ENCODE measurements at regions not wholly inside any gene's neighbourhood (a gene's known extent, or its start where the extent isn't known, plus 50 kb on each side); places are given as distances from the start of the nearest gene placed in this dataset.

DNA sequence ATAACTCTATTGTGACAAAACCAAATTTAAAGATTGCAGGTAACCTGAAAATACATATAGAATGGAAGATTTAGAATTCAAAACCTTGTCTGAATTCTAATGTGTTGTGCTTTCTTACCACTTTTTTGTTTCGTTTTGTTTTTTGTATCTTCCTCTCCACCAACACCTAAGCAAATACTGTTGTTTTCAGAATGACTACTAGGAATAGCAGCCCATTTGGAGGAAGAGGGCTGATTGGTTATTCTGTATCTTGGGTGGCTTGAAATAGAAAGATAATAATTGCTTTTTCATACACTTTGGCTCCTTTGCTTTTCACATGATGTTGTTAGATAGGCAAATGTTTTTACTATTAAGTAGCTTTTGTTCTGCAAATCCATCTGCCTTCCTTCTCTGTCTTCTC, 61.0 kb upstream of the LRRC7 start:
- no peak overlapping the region for H3K27ac ChIP-seq (ENCODE audit: low read depth, low read length)
- no peak overlapping the region for H3K14ac ChIP-seq (ENCODE audit: low read length)
- no peak overlapping the region for H2AFZ ChIP-seq (ENCODE audit: insufficient read depth, low read length, poor library complexity)
- H3K79me1 ChIP-seq (ENCODE audit: low read length), result no peaks in the 10 kb centered on the region
- H3K36me3 ChIP-seq (ENCODE audit: control insufficient read depth in 1 of 2, insufficient read depth in 2 of 2, low read length in 2 of 2), result no peaks in the 10 kb centered on the region
- H3K4me1 ChIP-seq (ENCODE audit: control insufficient read depth in 1 of 2, insufficient read depth in 2 of 2, low read length in 2 of 2), result no peaks in the 10 kb centered on the region
- no peak overlapping the region for H3K9ac ChIP-seq (ENCODE audit: low read length)
- H2BK5ac ChIP-seq (ENCODE audit: low read depth, low read length, poor library complexity), result no peak overlapping the region
- no peaks in the 10 kb centered on the region for H3K9me3 ChIP-seq (ENCODE audit: insufficient read depth, low read depth, low read length)
- H3K23ac ChIP-seq (ENCODE audit: low read length), result no peak overlapping the region
- H3K79me2 ChIP-seq (ENCODE audit: control insufficient read depth, insufficient read depth, low read length, poor library complexity), result no peaks in the 10 kb centered on the region
- H3K27me3 ChIP-seq (ENCODE audit: insufficient read depth, low read length), result no peaks in the 10 kb centered on the region
- no peak overlapping the region for H3K4me2 ChIP-seq (ENCODE audit: low read length)
- no peak overlapping the region for H2AK5ac ChIP-seq (ENCODE audit: low read length)
- H4K12ac ChIP-seq (ENCODE audit: low read depth, low read length), result no peak overlapping the region
- no CpG with 5 or more reads among the region's 1 CpG for WGBS (ENCODE audit: extremely low coverage, insufficient coverage, insufficient read length)
- H3K4ac ChIP-seq (ENCODE audit: low read depth, low read length), result no peak overlapping the region
- H3K18ac ChIP-seq (ENCODE audit: low read length), result no peak overlapping the region
- no peak overlapping the region for H4K8ac ChIP-seq (ENCODE audit: low read depth, low read length)
- DNase-seq, result no peak
- H2BK12ac ChIP-seq (ENCODE audit: low read length), result no peak overlapping the region
- no peak overlapping the region for H4K91ac ChIP-seq (ENCODE audit: low read depth, low read length)
- H3K4me3 ChIP-seq (ENCODE audit: low read depth, low read length), result no peak overlapping the region
- no peak overlapping the region for H2BK120ac ChIP-seq (ENCODE audit: insufficient read depth, low read length, poor library complexity)

DNA sequence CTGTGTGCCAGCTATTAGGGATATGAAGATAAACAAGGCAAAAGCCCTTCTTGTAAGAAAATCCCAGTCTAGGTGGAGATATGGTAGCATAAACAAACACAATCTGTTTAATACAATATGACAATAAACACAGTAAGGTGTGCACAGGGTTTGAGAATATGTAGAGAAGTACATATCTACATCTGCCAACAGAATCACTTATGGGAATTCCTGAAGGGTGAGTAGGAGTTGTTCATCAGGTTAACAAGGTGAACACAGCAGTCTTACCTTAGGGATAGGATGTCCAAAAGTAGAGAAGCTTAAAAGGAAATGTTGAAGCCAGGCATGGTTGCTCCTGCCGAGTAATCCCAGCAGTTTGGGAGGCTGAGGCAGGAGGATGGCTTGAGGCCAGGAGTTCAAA, 57.7 kb upstream of the LRRC7 start:
- H3K14ac ChIP-seq (ENCODE audit: low read length), result no peak overlapping the region
- H2AFZ ChIP-seq (ENCODE audit: insufficient read depth, low read length, poor library complexity), result no peak overlapping the region
- no peak overlapping the region for H3K4me2 ChIP-seq (ENCODE audit: low read length)
- DNase-seq, result peak in 1 of 2 donors; percentile 13
- no peak overlapping the region for H2BK120ac ChIP-seq (ENCODE audit: insufficient read depth, low read length, poor library complexity)
- no peak overlapping the region for H4K12ac ChIP-seq (ENCODE audit: low read depth, low read length)
- no peaks in the 10 kb centered on the region for H3K4me1 ChIP-seq (ENCODE audit: control insufficient read depth in 1 of 2, insufficient read depth in 2 of 2, low read length in 2 of 2)
- no peak overlapping the region for H3K4ac ChIP-seq (ENCODE audit: low read depth, low read length)
- H3K23ac ChIP-seq (ENCODE audit: low read length), result no peak overlapping the region
- H2BK12ac ChIP-seq (ENCODE audit: low read length), result no peak overlapping the region
- H3K4me3 ChIP-seq (ENCODE audit: low read depth, low read length), result no peak overlapping the region
- no peaks in the 10 kb centered on the region for H3K79me2 ChIP-seq (ENCODE audit: control insufficient read depth, insufficient read depth, low read length, poor library complexity)
- H2BK5ac ChIP-seq (ENCODE audit: low read depth, low read length, poor library complexity), result no peak overlapping the region
- no CpG with 5 or more reads among the region's 1 CpG for WGBS (ENCODE audit: extremely low coverage, insufficient coverage, insufficient read length)
- no peaks in the 10 kb centered on the region for H3K79me1 ChIP-seq (ENCODE audit: low read length)
- no peak overlapping the region for H3K9ac ChIP-seq (ENCODE audit: low read length)
- no peak overlapping the region for H4K8ac ChIP-seq (ENCODE audit: low read depth, low read length)
- H3K18ac ChIP-seq (ENCODE audit: low read length), result no peak overlapping the region
- H3K27me3 ChIP-seq (ENCODE audit: insufficient read depth, low read length), result no peaks in the 10 kb centered on the region
- no peaks in the 10 kb centered on the region for H3K36me3 ChIP-seq (ENCODE audit: control insufficient read depth in 1 of 2, insufficient read depth in 2 of 2, low read length in 2 of 2)
- H4K91ac ChIP-seq (ENCODE audit: low read depth, low read length), result no peak overlapping the region
- H3K27ac ChIP-seq (ENCODE audit: low read depth, low read length), result no peak overlapping the region
- H3K9me3 ChIP-seq (ENCODE audit: insufficient read depth, low read depth, low read length), result no peaks in the 10 kb centered on the region
- no peak overlapping the region for H2AK5ac ChIP-seq (ENCODE audit: low read length)

DNA sequence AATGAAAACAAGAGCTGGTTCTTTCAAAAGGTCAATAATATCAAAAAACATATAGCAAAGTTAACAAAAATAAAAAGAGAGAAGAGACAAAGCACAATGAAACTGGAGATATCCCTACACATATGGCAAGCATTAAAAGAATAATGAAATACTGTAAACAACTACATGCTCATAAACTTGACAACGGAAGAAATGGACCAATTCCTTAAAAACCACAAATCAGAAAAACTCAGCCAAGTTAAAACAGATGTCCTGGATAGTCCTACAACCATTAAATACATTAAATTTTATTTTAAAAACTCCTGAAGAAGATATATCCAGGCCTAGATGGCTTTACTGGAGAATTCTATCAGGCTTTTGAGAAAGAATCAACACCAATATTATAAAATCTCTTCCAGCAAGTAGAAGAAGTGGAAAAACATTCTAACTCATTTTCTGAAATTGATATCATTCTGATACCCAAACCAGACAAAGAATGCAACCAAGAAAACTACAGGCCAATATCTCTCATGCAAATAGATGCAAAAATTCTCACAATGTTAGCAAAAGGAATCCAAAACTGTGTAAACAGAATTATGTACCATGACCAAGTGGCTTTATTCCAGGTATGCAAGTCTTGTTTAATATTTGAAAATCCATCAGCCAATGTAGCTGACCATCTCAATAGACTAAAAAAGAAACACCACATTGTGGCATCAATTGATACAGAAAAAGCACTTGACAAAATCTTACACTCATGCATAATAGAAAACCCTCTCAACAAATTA, 56.1 kb upstream of the LRRC7 start:
- Histone ChIP-seq H3K9me3 (ENCODE audit: insufficient read depth, low read depth, low read length) (no peaks in the 10 kb centered on the region), H4K12ac (ENCODE audit: low read depth, low read length) (no peak overlapping the region), H3K27ac (ENCODE audit: low read depth, low read length) (no peak overlapping the region), H3K18ac (ENCODE audit: low read length) (no peak overlapping the region), H3K4ac (ENCODE audit: low read depth, low read length) (no peak overlapping the region), H3K79me2 (ENCODE audit: control insufficient read depth, insufficient read depth, low read length, poor library complexity) (no peaks in the 10 kb centered on the region), H2BK5ac (ENCODE audit: low read depth, low read length, poor library complexity) (no peak overlapping the region), H2AK5ac (ENCODE audit: low read length) (no peak overlapping the region), H3K4me3 (ENCODE audit: low read depth, low read length) (no peak overlapping the region), H2AFZ (ENCODE audit: insufficient read depth, low read length, poor library complexity) (no peak overlapping the region), H4K8ac (ENCODE audit: low read depth, low read length) (no peak overlapping the region), H3K14ac (ENCODE audit: low read length) (no peak overlapping the region), H3K79me1 (ENCODE audit: low read length) (no peaks in the 10 kb centered on the region), H3K27me3 (ENCODE audit: insufficient read depth, low read length) (no peaks in the 10 kb centered on the region), H3K23ac (ENCODE audit: low read length) (no peak overlapping the region), H3K9ac (ENCODE audit: low read length) (no peak overlapping the region), H3K4me2 (ENCODE audit: low read length) (no peak overlapping the region), H4K91ac (ENCODE audit: low read depth, low read length) (no peak overlapping the region), H2BK12ac (ENCODE audit: low read length) (no peak overlapping the region), H2BK120ac (ENCODE audit: insufficient read depth, low read length, poor library complexity) (no peak overlapping the region), H3K36me3 (ENCODE audit: control insufficient read depth in 1 of 2, insufficient read depth in 2 of 2, low read length in 2 of 2) (no peaks in the 10 kb centered on the region), H3K4me1 (ENCODE audit: control insufficient read depth in 1 of 2, insufficient read depth in 2 of 2, low read length in 2 of 2) (no peaks in the 10 kb centered on the region)
- DNase-seq, result no peak
- WGBS (ENCODE audit: extremely low coverage, insufficient coverage, insufficient read length), result no CpG with 5 or more reads among the region's 1 CpG

DNA sequence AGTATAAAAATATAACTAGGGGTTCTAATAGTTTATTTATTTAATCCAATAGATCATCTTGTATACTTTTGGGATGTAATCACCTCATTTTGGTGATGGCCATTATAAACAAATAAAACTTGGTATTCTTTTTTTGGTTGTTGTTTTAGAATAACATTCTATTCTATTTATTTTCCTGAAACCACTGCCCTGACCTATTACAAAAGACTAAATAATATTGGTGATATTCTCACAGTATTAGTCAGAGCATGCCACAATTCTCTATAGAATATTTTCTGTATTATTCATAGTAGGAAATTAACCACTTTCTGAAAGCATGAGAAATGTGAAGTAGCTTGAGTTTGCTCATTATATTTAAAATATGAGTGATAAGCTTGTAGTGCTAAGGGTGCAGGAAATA, 54.1 kb upstream of the LRRC7 start:
- Histone ChIP-seq H3K4me1 (ENCODE audit: control insufficient read depth in 1 of 2, insufficient read depth in 2 of 2, low read length in 2 of 2) (no peaks in the 10 kb centered on the region), H3K4me2 (ENCODE audit: low read length) (no peak overlapping the region), H3K9me3 (ENCODE audit: insufficient read depth, low read depth, low read length) (no peaks in the 10 kb centered on the region), H2BK12ac (ENCODE audit: low read length) (no peak overlapping the region), H2BK5ac (ENCODE audit: low read depth, low read length, poor library complexity) (no peak overlapping the region), H3K27me3 (ENCODE audit: insufficient read depth, low read length) (no peaks in the 10 kb centered on the region), H3K23ac (ENCODE audit: low read length) (no peak overlapping the region), H2BK120ac (ENCODE audit: insufficient read depth, low read length, poor library complexity) (no peak overlapping the region), H3K79me1 (ENCODE audit: low read length) (no peaks in the 10 kb centered on the region), H3K27ac (ENCODE audit: low read depth, low read length) (no peak overlapping the region), H3K36me3 (ENCODE audit: control insufficient read depth in 1 of 2, insufficient read depth in 2 of 2, low read length in 2 of 2) (no peaks in the 10 kb centered on the region), H4K8ac (ENCODE audit: low read depth, low read length) (no peak overlapping the region), H2AK5ac (ENCODE audit: low read length) (no peak overlapping the region), H3K4me3 (ENCODE audit: low read depth, low read length) (no peak overlapping the region), H3K18ac (ENCODE audit: low read length) (no peak overlapping the region), H3K14ac (ENCODE audit: low read length) (no peak overlapping the region), H3K79me2 (ENCODE audit: control insufficient read depth, insufficient read depth, low read length, poor library complexity) (no peaks in the 10 kb centered on the region), H4K12ac (ENCODE audit: low read depth, low read length) (no peak overlapping the region), H3K9ac (ENCODE audit: low read length) (no peak overlapping the region), H4K91ac (ENCODE audit: low read depth, low read length) (no peak overlapping the region), H3K4ac (ENCODE audit: low read depth, low read length) (no peak overlapping the region), H2AFZ (ENCODE audit: insufficient read depth, low read length, poor library complexity) (no peak overlapping the region)
- DNase-seq, result peak in 1 of 2 donors; percentile 46

All from trophoblast cell (in vitro differentiated cells and primary cell).